ENCODE measurements at regions not wholly inside any gene's neighbourhood (a gene's known extent, or its start where the extent isn't known, plus 50 kb on each side); places are given as distances from the start of the nearest gene placed in this dataset.

DNA sequence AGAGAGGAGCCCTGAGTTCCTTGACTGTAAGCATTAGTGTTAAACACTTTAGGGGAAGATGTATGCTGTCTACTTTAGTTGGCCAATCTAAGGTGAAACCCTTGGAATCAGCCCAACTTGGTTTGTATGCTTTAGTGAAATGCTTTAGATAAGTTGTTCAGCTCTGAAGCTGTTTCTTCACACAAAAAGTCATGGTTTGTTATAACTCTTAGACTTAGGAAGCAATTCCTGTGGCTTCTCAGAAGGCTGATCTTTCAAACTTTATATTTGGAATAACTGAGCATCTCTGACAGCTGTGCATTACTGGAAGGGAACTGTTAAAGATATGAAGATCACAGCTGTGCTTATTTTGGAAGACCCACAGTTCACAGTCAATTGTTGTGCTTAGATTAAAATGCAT is 714.1 kb downstream of the FAT4 start:
- TF ChIP-seq ARNTL (CRISPR knock-in tag; IDR thresholded peaks at IDR 0.05; ENCODE audit: borderline replicate concordance, low read depth), result no peak
- no peak for TF ChIP-seq ZNF565 (CRISPR knock-in tag; conservative IDR thresholded peaks at IDR 0.05; ENCODE audit: low read depth)
- TF ChIP-seq, protein P1, sequence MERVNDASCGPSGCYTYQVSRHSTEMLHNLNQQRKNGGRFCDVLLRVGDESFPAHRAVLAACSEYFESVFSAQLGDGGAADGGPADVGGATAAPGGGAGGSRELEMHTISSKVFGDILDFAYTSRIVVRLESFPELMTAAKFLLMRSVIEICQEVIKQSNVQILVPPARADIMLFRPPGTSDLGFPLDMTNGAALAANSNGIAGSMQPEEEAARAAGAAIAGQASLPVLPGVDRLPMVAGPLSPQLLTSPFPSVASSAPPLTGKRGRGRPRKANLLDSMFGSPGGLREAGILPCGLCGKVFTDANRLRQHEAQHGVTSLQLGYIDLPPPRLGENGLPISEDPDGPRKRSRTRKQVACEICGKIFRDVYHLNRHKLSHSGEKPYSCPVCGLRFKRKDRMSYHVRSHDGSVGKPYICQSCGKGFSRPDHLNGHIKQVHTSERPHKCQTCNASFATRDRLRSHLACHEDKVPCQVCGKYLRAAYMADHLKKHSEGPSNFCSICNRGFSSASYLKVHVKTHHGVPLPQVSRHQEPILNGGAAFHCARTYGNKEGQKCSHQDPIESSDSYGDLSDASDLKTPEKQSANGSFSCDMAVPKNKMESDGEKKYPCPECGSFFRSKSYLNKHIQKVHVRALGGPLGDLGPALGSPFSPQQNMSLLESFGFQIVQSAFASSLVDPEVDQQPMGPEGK (CRISPR knock-in tag; IDR thresholded peaks at IDR 0.05; ENCODE audit: borderline replicate concordance), result no peak
- no peak for TF ChIP-seq ZFP30 (CRISPR knock-in tag; IDR thresholded peaks at IDR 0.05)
- TF ChIP-seq PPARA (CRISPR knock-in tag; IDR thresholded peaks at IDR 0.05; ENCODE audit: borderline replicate concordance), result no peak
- TF ChIP-seq ESRRG (CRISPR knock-in tag; IDR thresholded peaks at IDR 0.05), result no peak
- TF ChIP-seq TOX (CRISPR knock-in tag; IDR thresholded peaks at IDR 0.05; ENCODE audit: borderline replicate concordance), result no peak
- TF ChIP-seq ZNF70 (CRISPR knock-in tag; IDR thresholded peaks at IDR 0.05), result no peak
